ENCODE measurements at regions not wholly inside any gene's neighbourhood (a gene's known extent, or its start where the extent isn't known, plus 50 kb on each side); places are given as distances from the start of the nearest gene placed in this dataset.

DNA sequence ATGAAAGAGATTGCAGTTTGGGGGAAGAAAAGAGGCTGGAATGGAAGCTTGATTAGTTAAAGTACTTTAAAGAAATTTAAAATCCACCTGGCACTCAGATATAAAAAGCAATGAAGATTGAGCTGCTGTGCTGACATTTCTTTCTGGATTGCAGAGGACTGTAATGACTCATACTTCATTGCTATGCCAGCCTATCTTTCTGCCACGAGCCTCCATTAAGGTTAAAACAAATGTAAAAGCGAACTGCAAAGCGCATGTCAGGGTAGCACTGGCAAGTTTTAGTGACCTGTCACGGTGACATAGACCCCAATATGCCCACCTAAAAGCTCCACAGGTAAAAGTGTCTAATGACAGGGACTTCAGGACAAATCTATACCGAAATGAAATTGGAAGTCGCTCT, 449.6 kb downstream of the C6orf118 start:
- no peak for DNase-seq (ENCODE audit: low read depth)
- TF ChIP-seq, protein P1, sequence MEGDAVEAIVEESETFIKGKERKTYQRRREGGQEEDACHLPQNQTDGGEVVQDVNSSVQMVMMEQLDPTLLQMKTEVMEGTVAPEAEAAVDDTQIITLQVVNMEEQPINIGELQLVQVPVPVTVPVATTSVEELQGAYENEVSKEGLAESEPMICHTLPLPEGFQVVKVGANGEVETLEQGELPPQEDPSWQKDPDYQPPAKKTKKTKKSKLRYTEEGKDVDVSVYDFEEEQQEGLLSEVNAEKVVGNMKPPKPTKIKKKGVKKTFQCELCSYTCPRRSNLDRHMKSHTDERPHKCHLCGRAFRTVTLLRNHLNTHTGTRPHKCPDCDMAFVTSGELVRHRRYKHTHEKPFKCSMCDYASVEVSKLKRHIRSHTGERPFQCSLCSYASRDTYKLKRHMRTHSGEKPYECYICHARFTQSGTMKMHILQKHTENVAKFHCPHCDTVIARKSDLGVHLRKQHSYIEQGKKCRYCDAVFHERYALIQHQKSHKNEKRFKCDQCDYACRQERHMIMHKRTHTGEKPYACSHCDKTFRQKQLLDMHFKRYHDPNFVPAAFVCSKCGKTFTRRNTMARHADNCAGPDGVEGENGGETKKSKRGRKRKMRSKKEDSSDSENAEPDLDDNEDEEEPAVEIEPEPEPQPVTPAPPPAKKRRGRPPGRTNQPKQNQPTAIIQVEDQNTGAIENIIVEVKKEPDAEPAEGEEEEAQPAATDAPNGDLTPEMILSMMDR (IDR thresholded peaks at IDR 0.05; ENCODE audit: low read length, missing control alignments) = no peak
- H3K4me3 ChIP-seq (replicated peaks; ENCODE audit: low read depth, low read length) = no peak overlapping the region

- TF ChIP-seq, protein P1 (IDR thresholded peaks at IDR 0.05; ENCODE audit: low read length, missing control alignments) = no peak
- DNase-seq (ENCODE audit: low read depth) = no peak
- H3K4me3 ChIP-seq (replicated peaks; ENCODE audit: low read depth, low read length) = no peak overlapping the region
These were observed 453.3 kb downstream of the C6orf118 start for GRCh38 chr6:164856138-164856537.

DNA sequence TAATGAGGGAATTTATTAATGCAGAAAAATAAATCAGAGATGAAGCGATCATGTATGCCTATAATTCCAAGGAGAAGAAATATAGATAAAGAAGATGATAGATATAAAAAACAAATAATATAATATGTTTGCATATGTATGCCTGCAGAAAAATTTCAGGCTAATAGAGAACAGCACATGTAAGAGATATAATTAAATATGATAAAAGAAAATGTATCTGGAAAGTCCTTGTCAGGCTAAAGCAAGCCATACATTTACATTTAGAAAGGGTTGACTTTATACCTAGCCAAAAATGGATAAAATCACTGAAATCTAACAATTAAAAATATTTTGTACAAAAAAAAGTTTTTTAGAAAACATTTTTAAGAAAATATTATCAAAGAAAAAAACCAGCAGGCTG, 454.1 kb downstream of the C6orf118 start:
- TF ChIP-seq, protein P1 (IDR thresholded peaks at IDR 0.05; ENCODE audit: low read length, missing control alignments) = no peak
- no peak for DNase-seq (ENCODE audit: low read depth)
- no peak overlapping the region for H3K4me3 ChIP-seq (replicated peaks; ENCODE audit: low read depth, low read length)

- TF ChIP-seq, protein P1 (IDR thresholded peaks at IDR 0.05; ENCODE audit: low read length, missing control alignments) = no peak
- DNase-seq (ENCODE audit: low read depth) = no peak
- H3K4me3 ChIP-seq (replicated peaks; ENCODE audit: low read depth, low read length) = no peak overlapping the region
These were observed 454.9 kb downstream of the C6orf118 start for GRCh38 chr6:164854526-164854925.

- no peak overlapping the region for H3K4me3 ChIP-seq (replicated peaks; ENCODE audit: low read depth, low read length)
- TF ChIP-seq, protein P1 (IDR thresholded peaks at IDR 0.05; ENCODE audit: low read length, missing control alignments) = no peak
These were observed 463.6 kb downstream of the C6orf118 start for GRCh38 chr6:164845773-164846172.

GRCh38 chr6:164842085-164842484, 467.3 kb downstream of the C6orf118 start:
- no peak for DNase-seq (ENCODE audit: low read depth)
- H3K4me3 ChIP-seq (replicated peaks; ENCODE audit: low read depth, low read length) = no peak overlapping the region
- TF ChIP-seq, protein P1 (IDR thresholded peaks at IDR 0.05; ENCODE audit: low read length, missing control alignments) = no peak

More at GRCh38 chr6:164845773-164846172, 463.6 kb downstream of the C6orf118 start:
- DNase-seq (ENCODE audit: low read depth) = no peak

GRCh38 chr6:164838068-164838615, 471.3 kb downstream of the C6orf118 start:
- DNase-seq (ENCODE audit: low read depth) = no peak
- no peak overlapping the region for H3K4me3 ChIP-seq (replicated peaks; ENCODE audit: low read depth, low read length)
- TF ChIP-seq, protein P1 (IDR thresholded peaks at IDR 0.05; ENCODE audit: low read length, missing control alignments) = no peak
